ENCODE measurements at regions not wholly inside any gene's neighbourhood (a gene's known extent, or its start where the extent isn't known, plus 50 kb on each side); places are given as distances from the start of the nearest gene placed in this dataset.

DNA sequence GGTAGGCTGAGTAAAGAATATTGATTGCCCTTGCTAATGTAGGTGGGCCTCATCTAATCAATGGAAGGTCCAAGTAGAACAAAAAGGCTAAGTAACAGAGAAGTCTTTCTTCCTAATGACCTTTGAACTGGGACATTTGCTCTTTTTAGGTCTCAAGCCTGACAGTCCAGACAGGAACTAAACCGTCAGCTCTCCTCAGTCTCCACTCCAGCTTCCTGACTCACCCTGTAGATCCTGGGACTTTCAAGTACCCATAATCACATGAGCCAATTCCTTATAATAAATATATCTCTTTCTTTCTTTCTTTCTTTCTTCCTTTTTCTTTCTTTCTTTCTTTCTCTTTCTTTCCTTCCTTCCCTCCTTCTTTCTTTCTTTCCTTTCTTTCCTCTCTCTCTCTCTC is 479.5 kb upstream of the PAPPA start:
- no peak overlapping the region for H3K4me3 ChIP-seq (ENCODE audit: low read length)
- no peak for DNase-seq (ENCODE audit: low read depth)
- TF ChIP-seq, protein P1, sequence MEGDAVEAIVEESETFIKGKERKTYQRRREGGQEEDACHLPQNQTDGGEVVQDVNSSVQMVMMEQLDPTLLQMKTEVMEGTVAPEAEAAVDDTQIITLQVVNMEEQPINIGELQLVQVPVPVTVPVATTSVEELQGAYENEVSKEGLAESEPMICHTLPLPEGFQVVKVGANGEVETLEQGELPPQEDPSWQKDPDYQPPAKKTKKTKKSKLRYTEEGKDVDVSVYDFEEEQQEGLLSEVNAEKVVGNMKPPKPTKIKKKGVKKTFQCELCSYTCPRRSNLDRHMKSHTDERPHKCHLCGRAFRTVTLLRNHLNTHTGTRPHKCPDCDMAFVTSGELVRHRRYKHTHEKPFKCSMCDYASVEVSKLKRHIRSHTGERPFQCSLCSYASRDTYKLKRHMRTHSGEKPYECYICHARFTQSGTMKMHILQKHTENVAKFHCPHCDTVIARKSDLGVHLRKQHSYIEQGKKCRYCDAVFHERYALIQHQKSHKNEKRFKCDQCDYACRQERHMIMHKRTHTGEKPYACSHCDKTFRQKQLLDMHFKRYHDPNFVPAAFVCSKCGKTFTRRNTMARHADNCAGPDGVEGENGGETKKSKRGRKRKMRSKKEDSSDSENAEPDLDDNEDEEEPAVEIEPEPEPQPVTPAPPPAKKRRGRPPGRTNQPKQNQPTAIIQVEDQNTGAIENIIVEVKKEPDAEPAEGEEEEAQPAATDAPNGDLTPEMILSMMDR (conservative IDR thresholded peaks at IDR 0.05; ENCODE audit: low read length): no peak

DNA sequence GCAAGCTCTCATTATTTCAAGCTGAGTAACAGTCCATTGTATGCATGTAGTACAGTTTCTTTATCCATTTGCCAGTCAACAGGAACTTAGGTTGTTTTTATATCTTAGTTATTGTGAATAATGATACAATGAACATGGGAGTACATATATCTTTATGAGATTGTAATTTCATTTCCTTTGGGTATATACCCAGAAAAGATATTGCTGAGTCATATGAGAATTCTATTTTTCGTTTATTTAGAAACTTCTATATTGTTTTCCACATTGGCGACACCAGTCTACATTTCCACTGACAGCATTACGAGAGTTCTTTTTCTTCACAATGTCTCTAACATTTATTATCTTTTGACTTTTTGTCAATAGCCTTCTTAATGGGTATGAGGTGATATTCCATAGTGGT is 477.8 kb upstream of the PAPPA start:
- H3K4me3 ChIP-seq (ENCODE audit: low read length): no peak overlapping the region
- no peak for DNase-seq (ENCODE audit: low read depth)
- TF ChIP-seq, protein P1 (conservative IDR thresholded peaks at IDR 0.05; ENCODE audit: low read length): no peak

GRCh38 chr9:115680231-115680630 is 473.4 kb upstream of the PAPPA start:
- no peak for DNase-seq (ENCODE audit: low read depth)
- no peak overlapping the region for H3K4me3 ChIP-seq (ENCODE audit: low read length)
- TF ChIP-seq, protein P1 (conservative IDR thresholded peaks at IDR 0.05; ENCODE audit: low read length): no peak

DNA sequence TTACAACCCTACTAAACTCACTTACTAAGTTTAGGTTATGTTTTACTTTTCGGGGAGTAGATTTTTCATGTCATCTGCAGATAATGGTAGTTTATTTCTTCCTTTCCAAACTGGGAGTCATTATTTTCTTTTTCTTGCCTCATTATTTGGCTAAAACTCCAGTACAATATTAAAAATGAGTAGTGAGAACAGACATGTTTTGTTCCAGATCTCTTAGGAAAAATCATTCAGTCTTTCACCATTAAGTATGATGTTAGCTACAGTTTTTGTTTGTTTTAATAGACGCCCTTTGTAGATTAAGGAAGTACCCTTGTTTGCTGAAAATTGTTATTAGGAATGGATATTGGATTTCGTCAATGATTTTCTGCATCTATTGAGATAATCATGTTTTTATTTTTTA is 472.0 kb upstream of the PAPPA start:
- no peak overlapping the region for H3K4me3 ChIP-seq (ENCODE audit: low read length)
- TF ChIP-seq, protein P1 (conservative IDR thresholded peaks at IDR 0.05; ENCODE audit: low read length): no peak
- DNase-seq (ENCODE audit: low read depth): no peak

- H3K4me3 ChIP-seq (ENCODE audit: low read length): no peak overlapping the region
- TF ChIP-seq, protein P1 (conservative IDR thresholded peaks at IDR 0.05; ENCODE audit: low read length): no peak
- no peak for DNase-seq (ENCODE audit: low read depth)
Measured at GRCh38 chr9:115686069-115686468, 467.5 kb upstream of the PAPPA start.

DNA sequence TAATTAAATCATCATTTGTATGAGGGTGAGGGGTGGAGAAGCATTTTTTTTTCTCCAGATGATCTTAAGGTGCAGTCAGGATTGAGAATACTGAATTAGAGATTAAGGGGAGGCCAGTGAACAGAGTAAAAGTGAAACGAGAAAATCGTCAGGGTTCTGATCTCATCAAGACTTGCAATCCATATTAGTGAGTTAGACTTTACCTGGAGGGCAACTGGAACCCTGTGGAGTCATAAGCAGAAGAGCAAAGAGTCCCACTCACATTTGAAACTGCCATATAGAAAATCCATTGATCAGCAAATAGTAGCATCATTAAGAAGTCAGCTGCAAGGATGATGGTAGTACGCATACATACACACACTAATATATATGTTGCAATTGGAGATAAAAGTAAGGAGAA is 466.2 kb upstream of the PAPPA start:
- no peak overlapping the region for H3K4me3 ChIP-seq (ENCODE audit: low read length)
- DNase-seq (ENCODE audit: low read depth): no peak
- TF ChIP-seq, protein P1 (conservative IDR thresholded peaks at IDR 0.05; ENCODE audit: low read length): no peak

DNA sequence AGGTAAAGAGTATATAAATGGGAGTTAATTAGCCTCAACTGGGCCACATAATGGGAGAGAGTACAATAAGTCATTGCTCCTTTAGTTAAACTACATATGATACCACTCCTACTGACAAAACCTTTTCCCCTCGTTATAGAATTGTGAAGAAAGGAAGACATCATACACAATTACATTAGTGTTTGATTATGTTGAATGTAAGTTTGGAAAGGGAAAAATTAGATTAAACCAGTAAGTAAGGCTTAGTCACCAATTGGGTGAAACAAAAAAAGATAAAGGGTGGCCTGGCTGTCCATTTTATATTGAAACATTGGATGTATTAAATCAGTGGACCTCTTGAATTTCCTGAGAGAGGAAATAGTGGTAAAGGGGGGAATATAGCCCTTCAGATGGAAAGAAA is 464.3 kb upstream of the PAPPA start:
- no peak overlapping the region for H3K4me3 ChIP-seq (ENCODE audit: low read length)
- DNase-seq (ENCODE audit: low read depth): no peak
- TF ChIP-seq, protein P1 (conservative IDR thresholded peaks at IDR 0.05; ENCODE audit: low read length): no peak

All from AG10803 (cell line).